ENCODE measurements at regions not wholly inside any gene's neighbourhood (a gene's known extent, or its start where the extent isn't known, plus 50 kb on each side); places are given as distances from the start of the nearest gene placed in this dataset.

DNA sequence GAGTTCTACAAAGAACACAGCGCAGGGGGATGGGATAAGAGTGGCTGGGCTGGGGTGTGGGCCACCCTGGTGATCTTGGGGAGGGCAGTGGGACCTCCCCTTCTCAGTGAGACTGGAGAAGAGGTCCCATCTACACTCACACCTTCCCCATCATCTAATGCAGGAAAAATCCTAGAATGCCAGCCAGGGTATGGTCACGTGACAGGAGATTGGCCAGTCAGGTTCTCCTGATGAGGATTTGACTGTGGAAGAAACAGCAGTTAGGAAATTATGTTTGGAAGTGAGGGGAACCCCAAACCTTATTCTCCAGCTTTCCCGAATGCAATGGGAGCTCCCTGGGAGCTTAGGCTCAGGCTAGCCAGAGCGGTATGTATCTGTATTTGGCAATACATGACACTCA is 158.8 kb upstream of the GRB10 start:
- no peak for TF ChIP-seq POLR2A (IDR thresholded peaks at IDR 0.05)
- TF ChIP-seq, protein P1, sequence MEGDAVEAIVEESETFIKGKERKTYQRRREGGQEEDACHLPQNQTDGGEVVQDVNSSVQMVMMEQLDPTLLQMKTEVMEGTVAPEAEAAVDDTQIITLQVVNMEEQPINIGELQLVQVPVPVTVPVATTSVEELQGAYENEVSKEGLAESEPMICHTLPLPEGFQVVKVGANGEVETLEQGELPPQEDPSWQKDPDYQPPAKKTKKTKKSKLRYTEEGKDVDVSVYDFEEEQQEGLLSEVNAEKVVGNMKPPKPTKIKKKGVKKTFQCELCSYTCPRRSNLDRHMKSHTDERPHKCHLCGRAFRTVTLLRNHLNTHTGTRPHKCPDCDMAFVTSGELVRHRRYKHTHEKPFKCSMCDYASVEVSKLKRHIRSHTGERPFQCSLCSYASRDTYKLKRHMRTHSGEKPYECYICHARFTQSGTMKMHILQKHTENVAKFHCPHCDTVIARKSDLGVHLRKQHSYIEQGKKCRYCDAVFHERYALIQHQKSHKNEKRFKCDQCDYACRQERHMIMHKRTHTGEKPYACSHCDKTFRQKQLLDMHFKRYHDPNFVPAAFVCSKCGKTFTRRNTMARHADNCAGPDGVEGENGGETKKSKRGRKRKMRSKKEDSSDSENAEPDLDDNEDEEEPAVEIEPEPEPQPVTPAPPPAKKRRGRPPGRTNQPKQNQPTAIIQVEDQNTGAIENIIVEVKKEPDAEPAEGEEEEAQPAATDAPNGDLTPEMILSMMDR (IDR thresholded peaks at IDR 0.05), result no peak
- H3K27ac ChIP-seq, result no peak overlapping the region
- 92 to 95% methylated on average over 4 of the region's 4 CpGs for WGBS, 2 donors
- H3K27me3 ChIP-seq, result no peaks in the 10 kb centered on the region
- H3K4me1 ChIP-seq, result no peaks in the 10 kb centered on the region
- no peak overlapping the region for H3K4me3 ChIP-seq (replicated peaks in 1 of 3)
- no peaks in the 10 kb centered on the region for H3K36me3 ChIP-seq
- DNase-seq, result no peak
- H3K9me3 ChIP-seq, result no peaks in the 10 kb centered on the region
- intact Hi-C loops (cut with DNase I), result no loop called here

DNA sequence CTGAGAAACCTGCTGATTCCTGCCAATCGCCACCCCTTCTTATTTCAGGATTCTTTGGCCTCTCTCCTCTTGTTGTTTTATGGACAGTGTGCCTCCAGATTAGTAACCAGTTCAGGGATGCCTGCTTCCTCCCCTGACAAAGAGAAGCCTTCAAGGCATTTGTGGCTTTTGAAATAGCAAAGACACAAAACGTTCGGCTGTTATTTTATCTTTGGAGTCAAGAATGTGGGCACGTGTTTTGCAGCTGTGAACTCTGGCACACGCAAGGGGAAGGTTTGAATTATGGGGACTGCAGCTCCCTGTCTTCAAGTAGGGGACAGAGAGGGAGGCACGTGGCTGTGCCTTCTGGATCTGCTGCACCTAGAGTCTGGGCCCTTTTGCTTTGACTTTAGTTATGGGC is 157.9 kb upstream of the GRB10 start:
- Histone ChIP-seq H3K9me3 (no peaks in the 10 kb centered on the region), H3K4me1 (no peaks in the 10 kb centered on the region), H3K27me3 (no peaks in the 10 kb centered on the region), H3K4me3 (replicated peaks in 1 of 3) (no peak overlapping the region), H3K27ac (no peak overlapping the region), H3K36me3 (no peaks in the 10 kb centered on the region)
- TF ChIP-seq, protein P1 (IDR thresholded peaks at IDR 0.05), result no peak
- TF ChIP-seq POLR2A (IDR thresholded peaks at IDR 0.05), result no peak
- WGBS, 2 donors, result 56 to 57% methylated on average over 6 of the region's 6 CpGs
- intact Hi-C loops (cut with DNase I), result no loop called here
- DNase-seq, result no peak

DNA sequence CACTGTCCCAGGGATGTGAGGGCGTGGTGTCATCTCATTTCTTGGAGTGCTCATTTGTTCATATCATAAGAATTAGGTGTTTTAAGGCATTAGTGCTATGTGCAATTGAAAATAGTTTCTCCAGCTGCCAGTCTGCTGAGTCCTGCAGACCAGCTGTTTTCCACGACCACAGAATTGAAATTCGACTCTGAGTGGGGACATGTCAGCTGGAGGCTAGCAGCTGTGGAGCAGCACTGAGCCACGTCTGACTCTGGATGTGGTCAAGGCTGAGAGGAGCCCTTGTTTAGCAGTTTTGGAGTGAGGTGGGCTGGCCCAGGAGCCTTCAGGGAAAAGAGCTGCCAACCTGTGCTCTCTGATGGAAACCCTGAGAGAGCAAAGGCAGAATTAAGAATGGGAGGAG is 156.3 kb upstream of the GRB10 start:
- TF ChIP-seq, protein P1 (IDR thresholded peaks at IDR 0.05), result no peak
- TF ChIP-seq POLR2A (IDR thresholded peaks at IDR 0.05), result no peak
- H3K27me3 ChIP-seq, result no peaks in the 10 kb centered on the region
- no peak overlapping the region for H3K27ac ChIP-seq
- H3K4me1 ChIP-seq, result no peaks in the 10 kb centered on the region
- no peaks in the 10 kb centered on the region for H3K36me3 ChIP-seq
- DNase-seq, result no peak
- H3K9me3 ChIP-seq, result no peaks in the 10 kb centered on the region
- no peak overlapping the region for H3K4me3 ChIP-seq (replicated peaks in 1 of 3)
- intact Hi-C loops (cut with DNase I), result no loop called here
- WGBS, 2 donors, result 32 to 44% methylated on average over 4 of the region's 4 CpGs

DNA sequence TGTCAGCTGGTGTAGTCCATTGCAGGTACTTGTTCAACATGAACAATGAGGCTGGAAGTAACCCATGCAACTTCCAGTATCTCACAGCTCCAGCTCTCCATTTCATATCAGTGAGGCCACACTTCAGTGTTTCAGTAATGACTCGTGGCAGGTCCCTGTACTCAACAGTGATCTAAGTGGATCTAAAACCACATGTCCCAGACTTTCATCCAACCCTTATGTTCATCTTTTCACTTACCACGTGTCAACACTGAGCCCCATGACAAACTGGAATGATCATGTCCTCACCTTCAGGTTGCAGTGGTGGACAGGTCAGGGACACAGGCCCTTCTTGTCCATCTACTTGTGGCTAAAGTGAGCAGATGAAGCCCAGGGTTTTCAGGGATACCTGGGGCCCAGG is 155.0 kb upstream of the GRB10 start:
- intact Hi-C loops (cut with DNase I), result no loop called here
- TF ChIP-seq POLR2A (IDR thresholded peaks at IDR 0.05), result no peak
- TF ChIP-seq, protein P1 (IDR thresholded peaks at IDR 0.05), result no peak
- Histone ChIP-seq H3K36me3 (no peaks in the 10 kb centered on the region), H3K27ac (no peak overlapping the region), H3K4me1 (no peaks in the 10 kb centered on the region), H3K27me3 (no peaks in the 10 kb centered on the region), H3K9me3 (no peaks in the 10 kb centered on the region), H3K4me3 (replicated peaks in 1 of 3) (no peak overlapping the region)
- no peak for DNase-seq
- WGBS, 2 donors, result 75 to 79% methylated on average over 2 of the region's 2 CpGs

DNA sequence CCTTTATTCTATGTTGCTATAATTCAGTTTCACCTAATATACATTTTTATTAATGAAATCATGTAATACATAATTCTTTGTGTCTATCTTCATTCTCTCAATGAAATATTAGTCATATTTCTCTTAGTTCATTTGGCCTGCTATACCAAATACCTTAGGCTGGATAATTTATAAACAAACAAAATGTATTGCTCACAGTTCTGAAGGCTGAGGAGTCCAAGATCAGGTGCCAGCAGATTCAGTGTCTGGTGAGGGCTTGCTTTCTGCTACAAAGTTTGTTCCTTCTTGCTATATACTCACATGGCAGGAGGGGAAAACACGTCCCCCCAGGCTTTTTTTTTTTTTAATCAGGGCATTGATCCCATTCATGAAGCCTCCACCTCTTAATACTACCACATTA is 143.4 kb upstream of the GRB10 start:
- Histone ChIP-seq H3K9me3 (no peaks in the 10 kb centered on the region), H3K27ac (no peak overlapping the region), H3K27me3 (no peaks in the 10 kb centered on the region), H3K4me1 (no peaks in the 10 kb centered on the region), H3K4me3 (replicated peaks in 1 of 3) (no peak overlapping the region), H3K36me3 (no peaks in the 10 kb centered on the region)
- 52 to 54% methylated on average over 1 of the region's 1 CpG for WGBS, 2 donors
- DNase-seq, result no peak
- intact Hi-C loops (cut with DNase I), result no loop called here
- TF ChIP-seq POLR2A (IDR thresholded peaks at IDR 0.05), result no peak
- TF ChIP-seq, protein P1 (IDR thresholded peaks at IDR 0.05), result no peak

Measured in thyroid gland (tissue), 4 donors.